SU-DHL-6 (cell line): ENCODE measurements at regions not wholly inside any gene's neighbourhood (a gene's known extent, or its start where the extent isn't known, plus 50 kb on each side); places are given as distances from the start of the nearest gene placed in this dataset.

Experiments
- H2AFZ ChIP-seq: fragments of 200-600 bp; sonication (generic); 2 replicates; pipeline ENCODE4 v1.6.1; 2014; ENCODE audit warnings: low read depth, mild to moderate bottlenecking, moderate library complexity, mixed read lengths, antibody characterized with exemption, low read length; ENCODE audit not compliant: severe bottlenecking
- H3F3A ChIP-seq: fragments of 200-600 bp; shearing (Covaris generic); 2 replicates; pipeline ENCODE4 v1.6.0; 2016; ENCODE audit warnings: antibody characterized with exemption, mild to moderate bottlenecking; ENCODE audit not compliant: insufficient read depth
- H3K27ac ChIP-seq: fragments of 200-600 bp; sonication (generic); 2 replicates; pipeline ENCODE4 v1.5.1; 2016; ENCODE audit warnings: low read depth, mild to moderate bottlenecking, low read length, moderate library complexity, mixed read lengths
- H3K27me3 ChIP-seq: fragments of 200-600 bp; sonication (generic), shearing (Covaris generic); 2 replicates; pipeline ENCODE4 v1.6.0; 2014; ENCODE audit warnings: mild to moderate bottlenecking, low read length
- H3K36me3 ChIP-seq: fragments of 200-600 bp; sonication (generic); 2 replicates; pipeline ENCODE4 v1.6.1; 2014; ENCODE audit warnings: mild to moderate bottlenecking, low read length, mixed read lengths
- H3K4me2 ChIP-seq: fragments of 300-600, 200-600 bp; shearing (Covaris generic), sonication (generic); 2 replicates; pipeline ENCODE4 v1.6.0; 2014; ENCODE audit warnings: low read length, low read depth, mild to moderate bottlenecking; ENCODE audit not compliant: poor library complexity, severe bottlenecking
- H3K4me3 ChIP-seq: fragments of 200-600 bp; sonication (generic); 2 replicates; pipeline ENCODE4 v1.5.1; 2014; ENCODE audit warnings: antibody characterized with exemption, low read length, mild to moderate bottlenecking, mixed read lengths; ENCODE audit not compliant: insufficient read depth, poor library complexity, severe bottlenecking
- H3K79me2 ChIP-seq: fragments of 200-600 bp; sonication (generic); 2 replicates; pipeline ENCODE4 v1.6.1; 2014; ENCODE audit warnings: mild to moderate bottlenecking, low read length, moderate library complexity; ENCODE audit not compliant: insufficient read depth
- H3K9ac ChIP-seq: fragments of 200-600 bp; sonication (generic); 2 replicates; pipeline ENCODE4 v1.7.0; 2014; ENCODE audit warnings: mild to moderate bottlenecking, low read length
- H3K9me2 ChIP-seq: fragments of 200-600 bp; sonication (generic); replicated peaks from 2 replicates; pipeline ENCODE4 v1.6.1; 2014; ENCODE audit warnings: low read length; ENCODE audit not compliant: insufficient read depth
- H3K9me3 ChIP-seq: fragments of 200-600 bp; sonication (generic); 2 replicates; pipeline ENCODE4 v1.6.1; 2014; ENCODE audit warnings: low read length, mixed read lengths; ENCODE audit not compliant: insufficient read depth
- H4K20me1 ChIP-seq: fragments of 200-600 bp; sonication (generic); 2 replicates; pipeline ENCODE4 v1.6.1; 2014; ENCODE audit warnings: low read depth, mild to moderate bottlenecking, antibody characterized with exemption, low read length, moderate library complexity, mixed read lengths
- CTCF ChIP-seq: fragments of 200-600 bp; sonication (generic); IDR thresholded peaks from one replicate; pipeline ENCODE4 v1.5.1; 2017; ENCODE audit warnings: antibody characterized with exemption, mild to moderate bottlenecking, low read length, moderate library complexity; ENCODE audit not compliant: insufficient read depth, poor library complexity, severe bottlenecking
- EZH2phosphoT487 ChIP-seq: fragments of 200-600 bp; sonication (generic), shearing (Covaris generic); conservative IDR thresholded peaks from 2 replicates; pipeline ENCODE4 v1.6.1; 2018; ENCODE audit warnings: mild to moderate bottlenecking, antibody characterized with exemption, low read length, moderate library complexity, mixed read lengths

DNA sequence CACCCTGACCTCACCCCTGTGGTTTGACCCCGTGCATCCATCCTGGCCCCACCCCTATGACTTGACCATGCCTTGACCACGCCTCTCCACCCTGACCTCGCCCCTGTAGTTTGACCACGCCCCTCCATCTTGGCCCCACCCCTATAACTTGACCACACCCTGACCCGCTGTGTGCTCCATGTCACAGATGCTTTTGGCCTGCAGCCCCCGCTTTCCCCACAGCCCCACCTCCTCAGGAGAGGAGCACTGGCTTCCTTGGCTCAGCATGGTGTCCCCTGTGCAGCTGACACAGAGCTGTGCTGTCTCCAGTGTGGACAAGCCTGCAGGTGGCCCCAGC lies 269.9 kb upstream of the SFSWAP start:
- H3K9me2 ChIP-seq, result no peaks in the 10 kb centered on the region
- no peak overlapping the region for H3K4me2 ChIP-seq
- no peaks in the 10 kb centered on the region for H3F3A ChIP-seq
- H2AFZ ChIP-seq, result no peak overlapping the region
- no peak overlapping the region for H3K9ac ChIP-seq
- H3K27me3 ChIP-seq, result no peaks in the 10 kb centered on the region
- no peak overlapping the region for H3K4me3 ChIP-seq
- no peaks in the 10 kb centered on the region for H3K36me3 ChIP-seq
- no peaks in the 10 kb centered on the region for H4K20me1 ChIP-seq
- TF ChIP-seq CTCF, result no peak
- no peak for TF ChIP-seq EZH2phosphoT487
- no peaks in the 10 kb centered on the region for H3K9me3 ChIP-seq
- no peaks in the 10 kb centered on the region for H3K79me2 ChIP-seq
- H3K27ac ChIP-seq, result no peak overlapping the region

DNA sequence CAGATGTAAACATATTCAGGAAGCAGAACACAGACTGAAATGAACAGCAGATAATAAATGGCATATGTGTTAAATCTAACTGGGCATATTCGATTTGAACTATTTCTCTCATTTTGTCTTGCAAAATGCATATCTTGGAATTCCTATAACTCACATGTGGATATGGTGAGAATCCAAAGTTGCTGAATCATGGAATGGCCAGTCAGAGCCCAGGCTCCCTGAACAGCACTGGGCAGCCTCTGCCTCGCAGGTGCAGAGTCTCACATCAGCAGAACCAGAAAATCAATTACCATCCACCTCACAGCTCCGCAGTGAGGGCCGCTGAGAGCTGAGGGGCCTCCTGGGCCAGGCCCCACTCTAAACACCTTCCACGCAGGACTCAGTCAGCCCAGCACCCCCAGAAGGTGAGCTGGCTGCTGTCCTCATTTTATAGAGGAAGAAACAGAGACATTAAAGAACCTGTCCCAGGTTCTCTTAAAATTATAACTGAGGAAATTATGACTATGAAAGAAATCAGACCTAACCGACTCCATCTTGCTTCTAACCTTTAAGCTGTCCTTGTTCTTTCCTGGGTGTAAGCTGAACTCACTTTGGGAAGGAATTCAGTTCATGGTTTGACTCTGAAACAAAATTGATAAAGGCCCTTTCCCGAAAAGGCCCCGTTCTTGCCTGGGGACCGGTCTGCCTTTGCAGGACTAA lies 269.1 kb upstream of the SFSWAP start:
- H3K4me2 ChIP-seq, result no peak overlapping the region
- no peaks in the 10 kb centered on the region for H3K9me3 ChIP-seq
- H3K4me3 ChIP-seq, result no peak overlapping the region
- TF ChIP-seq CTCF, result no peak
- TF ChIP-seq EZH2phosphoT487, result no peak
- no peaks in the 10 kb centered on the region for H3K27me3 ChIP-seq
- H3F3A ChIP-seq, result no peaks in the 10 kb centered on the region
- H3K36me3 ChIP-seq, result no peaks in the 10 kb centered on the region
- no peak overlapping the region for H3K9ac ChIP-seq
- H2AFZ ChIP-seq, result no peak overlapping the region
- H3K79me2 ChIP-seq, result no peaks in the 10 kb centered on the region
- no peaks in the 10 kb centered on the region for H4K20me1 ChIP-seq
- H3K9me2 ChIP-seq, result no peaks in the 10 kb centered on the region
- no peak overlapping the region for H3K27ac ChIP-seq

DNA sequence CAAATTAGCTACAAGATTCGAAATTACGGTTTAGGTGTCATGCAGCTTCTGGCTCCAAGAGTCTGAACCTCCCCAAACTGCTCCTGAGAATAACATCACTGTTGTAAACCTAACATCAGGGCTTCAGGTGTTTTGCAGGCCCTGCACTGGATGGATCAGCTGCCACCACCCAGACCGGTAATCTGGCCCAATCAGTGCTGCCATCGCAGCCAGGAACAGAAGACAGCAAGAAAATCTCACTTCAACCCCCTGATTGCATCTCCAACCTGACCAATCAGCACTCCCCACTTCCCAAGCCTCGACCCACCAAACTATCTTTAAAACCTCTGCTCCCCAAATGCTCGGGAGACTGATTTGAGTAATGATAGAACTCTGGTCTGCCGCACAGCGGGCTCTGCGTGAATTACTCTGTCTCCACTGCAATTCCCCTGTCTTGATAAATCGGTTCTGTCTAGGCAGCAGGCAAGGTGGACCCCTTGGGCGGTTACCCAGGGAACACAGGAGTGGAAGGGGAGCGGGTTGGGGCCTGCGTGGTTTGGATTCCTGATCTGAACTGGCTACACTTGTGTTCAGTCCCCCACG lies 268.5 kb upstream of the SFSWAP start:
- Histone ChIP-seq H3K4me3 (no peak overlapping the region), H3K27me3 (no peaks in the 10 kb centered on the region), H3K79me2 (no peaks in the 10 kb centered on the region), H4K20me1 (no peaks in the 10 kb centered on the region), H2AFZ (no peak overlapping the region), H3K9me3 (no peaks in the 10 kb centered on the region), H3K27ac (no peak overlapping the region), H3K36me3 (no peaks in the 10 kb centered on the region), H3K4me2 (no peak overlapping the region), H3F3A (no peaks in the 10 kb centered on the region), H3K9ac (no peak overlapping the region), H3K9me2 (no peaks in the 10 kb centered on the region)
- TF ChIP-seq EZH2phosphoT487 (no peak), CTCF (no peak)
